G401 (cell line): ENCODE measurements at regions not wholly inside any gene's neighbourhood (a gene's known extent, or its start where the extent isn't known, plus 50 kb on each side); places are given as distances from the start of the nearest gene placed in this dataset.

ENCODE experiments used
- DNase-seq: peaks from one replicate; pipeline ENCODE4 v3.0.0-alpha.2; 2015; ENCODE audit warnings: low spot score
- in situ Hi-C: cut with HindIII; loops from 2 replicates; pipeline ENCODE4 v1.10.0; 2016; ENCODE audit warnings: low sequenced_read_pairs, mixed read lengths

GRCh38 chr16:31700530-31701388 lies 172.8 kb upstream of the ZNF267 start:
- in situ Hi-C loops = no loop called here
- DNase-seq = peak; percentile 13

GRCh38 chr16:31701734-31702133 lies 171.9 kb upstream of the ZNF267 start:
- no peak for DNase-seq
- in situ Hi-C loops = no loop called here

DNA sequence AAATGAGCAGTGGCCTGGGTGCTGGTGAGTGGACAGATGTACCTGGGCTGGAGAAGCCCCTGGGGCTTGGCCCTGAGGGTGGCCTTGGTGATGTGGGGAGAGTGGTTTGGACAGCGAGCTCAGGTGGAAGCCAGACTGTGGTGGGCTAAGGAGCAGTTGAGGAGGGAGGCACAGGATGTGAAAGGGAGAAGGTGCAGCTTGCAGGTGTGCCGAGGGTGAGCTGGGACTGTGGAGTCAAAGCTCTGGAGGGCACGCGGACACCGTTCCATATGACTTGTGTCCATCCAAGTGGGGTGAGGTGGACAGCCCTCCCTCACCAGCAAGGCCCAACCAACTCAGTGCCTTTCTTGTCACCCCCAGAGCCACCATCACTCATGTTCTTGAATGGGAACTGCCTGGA lies 170.8 kb upstream of the ZNF267 start:
- in situ Hi-C loops = no loop called here

GRCh38 chr16:31703526-31704128 lies 170.0 kb upstream of the ZNF267 start:
- in situ Hi-C loops = no loop called here
- DNase-seq = peak; percentile 81

More for the DNA sequence above, 170.8 kb upstream of the ZNF267 start:
- DNase-seq = no peak

- peak; percentile 36 for DNase-seq
- in situ Hi-C loops = no loop called here
Measured at GRCh38 chr16:31704138-31704537, 169.5 kb upstream of the ZNF267 start.

- DNase-seq = no peak
- in situ Hi-C loops = no loop called here
Measured at GRCh38 chr16:31705371-31705770, 168.2 kb upstream of the ZNF267 start.

DNA sequence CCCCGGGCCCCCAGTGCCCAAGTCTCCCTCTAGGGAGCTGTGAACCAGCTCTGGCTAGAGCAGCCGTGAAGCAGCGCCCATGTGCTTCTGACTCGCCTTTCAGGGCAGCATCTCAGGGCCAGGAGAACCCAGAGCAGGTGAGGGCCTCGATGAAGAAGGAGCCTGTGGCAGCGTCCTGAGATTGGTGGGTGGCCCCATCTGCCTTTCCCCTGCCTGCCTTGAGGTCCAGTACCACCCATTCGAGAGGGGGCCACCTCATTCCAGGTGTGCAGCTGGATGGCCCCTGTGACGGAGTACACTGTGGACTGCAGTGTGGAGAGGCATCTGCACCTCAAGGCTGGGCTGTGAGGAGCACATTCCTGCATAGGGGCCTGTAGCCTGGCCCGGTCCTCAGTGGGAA lies 167.3 kb upstream of the ZNF267 start:
- DNase-seq = no peak
- in situ Hi-C loops = no loop called here

- no peak for DNase-seq
- in situ Hi-C loops = no loop called here
Measured at GRCh38 chr16:31706925-31707324, 166.7 kb upstream of the ZNF267 start.

DNA sequence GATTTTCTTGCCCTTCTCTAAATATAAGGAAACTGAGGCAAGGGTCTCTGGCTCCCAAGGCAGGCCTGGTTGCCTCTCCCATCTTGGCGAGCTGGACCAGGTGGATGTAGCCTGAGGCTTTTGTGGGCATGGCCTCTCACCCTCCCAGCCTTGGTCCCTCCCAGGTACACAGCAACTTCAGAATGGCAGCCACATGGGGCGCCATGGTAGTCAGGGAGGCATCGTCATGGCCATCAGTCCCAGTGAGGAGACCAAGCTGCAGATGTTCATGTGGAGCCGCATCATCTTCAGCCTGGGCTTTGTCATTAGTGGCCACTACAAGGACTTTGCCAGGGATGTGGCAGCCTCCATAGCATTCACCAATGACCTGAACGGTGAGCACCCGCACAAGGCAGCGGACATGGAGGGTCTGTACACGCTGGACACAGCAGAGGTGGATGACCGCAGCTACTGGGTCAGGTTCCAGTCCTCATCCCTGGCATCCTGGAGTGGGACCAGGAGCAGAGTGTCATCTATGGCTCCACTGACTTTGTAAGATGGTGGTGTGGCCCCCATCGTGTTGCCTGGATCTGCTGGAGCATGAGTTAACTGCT lies 165.8 kb upstream of the ZNF267 start:
- no peak for DNase-seq
- in situ Hi-C loops = no loop called here

DNA sequence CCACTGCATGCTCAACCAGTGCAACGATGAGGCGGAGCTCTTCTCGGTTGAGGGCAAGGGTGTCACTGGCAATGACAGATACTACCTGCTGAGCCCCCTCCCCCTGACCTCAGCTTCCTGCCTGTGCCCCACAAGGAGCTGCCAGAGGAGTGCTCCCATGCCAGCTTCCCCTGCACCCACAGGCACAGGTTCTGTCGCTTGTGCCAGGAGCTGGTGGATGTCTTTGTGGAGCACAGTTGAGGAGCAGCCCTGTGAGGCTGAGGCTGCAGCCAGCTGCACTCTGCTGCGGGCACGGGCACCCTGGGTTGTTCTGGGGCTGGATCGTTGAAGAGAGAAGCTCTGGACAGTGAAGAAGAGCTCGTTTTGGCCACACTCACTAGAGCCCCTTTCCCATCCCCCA lies 165.3 kb upstream of the ZNF267 start:
- no peak for DNase-seq
- in situ Hi-C loops = no loop called here

- in situ Hi-C loops = no loop called here
- no peak for DNase-seq
Measured at GRCh38 chr16:31709181-31709580, 164.4 kb upstream of the ZNF267 start.

DNA sequence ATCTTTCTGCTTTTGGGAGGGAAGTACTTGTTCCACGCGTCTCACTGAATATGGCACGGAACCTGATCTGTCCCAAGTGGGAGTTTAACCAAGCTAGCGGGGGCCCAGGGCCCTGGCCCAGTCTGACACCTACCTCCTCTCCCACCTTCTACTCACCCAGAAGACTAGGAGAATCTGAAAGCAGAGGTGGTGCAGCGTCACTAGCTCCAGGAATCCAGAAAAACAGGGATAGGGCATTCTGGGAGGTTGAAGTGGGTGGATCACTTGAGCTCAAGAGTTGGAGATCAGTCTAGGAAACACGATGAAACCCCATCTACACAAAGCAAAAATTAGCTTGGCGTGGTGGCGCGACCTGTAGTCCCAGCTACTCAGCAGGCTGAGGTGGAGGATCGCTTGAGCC lies 163.5 kb upstream of the ZNF267 start:
- in situ Hi-C loops = no loop called here
- DNase-seq = no peak

- in situ Hi-C loops = no loop called here
Measured at GRCh38 chr16:31710880-31711279, 162.7 kb upstream of the ZNF267 start.

GRCh38 chr16:31711344-31711845 lies 162.2 kb upstream of the ZNF267 start:
- no peak for DNase-seq
- in situ Hi-C loops = no loop called here

More at GRCh38 chr16:31710880-31711279, 162.7 kb upstream of the ZNF267 start:
- DNase-seq = no peak

DNA sequence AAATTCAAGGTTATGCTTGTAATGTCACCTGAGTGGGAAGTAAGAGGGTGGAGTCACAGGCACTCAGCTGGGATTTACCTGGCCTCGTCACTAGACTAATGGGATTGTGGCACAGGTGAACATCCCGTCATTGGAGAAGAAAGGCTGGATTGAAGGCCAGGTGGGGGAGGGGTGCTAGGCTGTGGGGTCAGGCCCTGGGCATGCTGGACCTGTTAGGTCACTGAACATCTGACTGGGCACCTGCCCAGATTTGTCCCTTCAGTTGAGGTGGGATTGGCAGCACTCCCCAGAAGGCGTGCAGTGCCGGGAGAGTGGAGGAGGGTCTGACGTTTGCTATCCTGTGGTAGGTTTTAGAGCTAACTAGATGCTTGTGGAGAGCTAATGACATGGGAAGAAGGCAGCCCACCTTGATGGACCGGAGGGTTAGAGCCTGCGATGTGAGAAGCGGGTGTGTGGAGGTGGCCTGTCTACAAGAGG lies 161.5 kb upstream of the ZNF267 start:
- DNase-seq = no peak
- in situ Hi-C loops = no loop called here

- in situ Hi-C loops = no loop called here
- DNase-seq = peak; percentile 96
Measured at GRCh38 chr16:31713071-31713944, 160.3 kb upstream of the ZNF267 start.

GRCh38 chr16:31713945-31714902 lies 159.4 kb upstream of the ZNF267 start:
- in situ Hi-C loops = no loop called here
- peak; percentile 84 for DNase-seq

DNA sequence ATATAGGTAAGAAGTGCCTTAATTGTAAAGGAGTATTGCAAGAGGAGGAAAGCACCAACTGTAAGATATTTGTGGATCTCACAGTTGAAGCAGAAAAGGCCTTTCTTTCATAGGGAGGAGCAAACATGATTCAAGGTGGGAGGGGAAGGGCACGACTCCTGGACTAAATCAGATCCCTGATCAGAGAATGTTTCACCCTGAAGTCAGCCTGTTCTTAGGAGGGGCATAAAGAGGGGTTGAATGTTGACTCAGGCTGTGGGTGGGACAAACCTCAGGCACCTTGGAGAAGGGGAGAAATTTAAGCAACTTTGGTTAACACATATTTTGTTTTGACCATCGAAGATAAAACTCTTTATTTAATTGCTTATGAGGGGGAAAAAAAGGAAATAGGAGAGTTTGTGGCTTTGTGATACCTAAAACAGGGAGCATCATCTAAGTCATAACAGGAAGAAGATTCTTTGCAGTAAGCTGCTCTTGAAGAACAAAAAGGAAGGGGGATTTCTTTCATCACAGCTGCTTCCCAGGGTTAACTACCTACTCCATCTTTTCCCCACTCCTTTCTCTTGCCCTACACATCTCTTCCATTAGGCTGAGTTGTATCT lies 158.6 kb upstream of the ZNF267 start:
- in situ Hi-C loops = no loop called here
- DNase-seq = no peak
